ENCODE measurements at regions not wholly inside any gene's neighbourhood (a gene's known extent, or its start where the extent isn't known, plus 50 kb on each side); places are given as distances from the start of the nearest gene placed in this dataset.
A peak's percentile ranks its signal among the peaks of the same experiment; 100 is the strongest.

DNA sequence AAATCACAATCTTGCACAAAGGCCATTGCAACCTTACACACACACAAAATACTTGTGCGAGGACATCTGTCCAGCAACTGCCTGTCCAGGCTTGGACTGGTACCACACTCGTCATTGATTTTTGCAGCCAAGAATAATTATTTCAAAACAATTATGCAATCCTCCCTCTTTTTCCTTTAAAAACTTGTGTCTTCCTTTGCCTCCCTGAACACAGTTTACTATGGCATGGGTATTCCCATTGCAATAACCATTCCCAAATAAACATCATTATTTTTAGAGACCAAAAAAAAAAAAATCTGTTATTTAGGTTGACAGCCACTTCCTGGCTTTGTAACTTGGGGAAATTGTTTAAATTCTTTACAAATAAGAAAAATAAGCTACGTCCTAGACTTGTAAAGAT lies 54.0 kb downstream of the C11orf91 start:
- no peaks in the 10 kb centered on the region for H3K27me3 ChIP-seq
- TF ChIP-seq CTCF (IDR thresholded peaks at IDR 0.05) (no peak), POLR2A (IDR thresholded peaks at IDR 0.05) (no peak), EP300 (IDR thresholded peaks at IDR 0.05) (no peak), POLR2AphosphoS5 (IDR thresholded peaks at IDR 0.05) (no peak)
- DNase-seq (no peak), ATAC-seq (ENCODE audit: low FRiP score in 2 of 2) (no peak)
- 46 to 66% methylated on average over 3 of the region's 3 CpGs for WGBS, 2 donors
- no peaks in the 10 kb centered on the region for H3K4me1 ChIP-seq
- no peaks in the 10 kb centered on the region for H3K36me3 ChIP-seq
- H3K27ac ChIP-seq: no peak overlapping the region
- H3K9me3 ChIP-seq: no peaks in the 10 kb centered on the region
- H3K4me3 ChIP-seq: no peak overlapping the region

DNA sequence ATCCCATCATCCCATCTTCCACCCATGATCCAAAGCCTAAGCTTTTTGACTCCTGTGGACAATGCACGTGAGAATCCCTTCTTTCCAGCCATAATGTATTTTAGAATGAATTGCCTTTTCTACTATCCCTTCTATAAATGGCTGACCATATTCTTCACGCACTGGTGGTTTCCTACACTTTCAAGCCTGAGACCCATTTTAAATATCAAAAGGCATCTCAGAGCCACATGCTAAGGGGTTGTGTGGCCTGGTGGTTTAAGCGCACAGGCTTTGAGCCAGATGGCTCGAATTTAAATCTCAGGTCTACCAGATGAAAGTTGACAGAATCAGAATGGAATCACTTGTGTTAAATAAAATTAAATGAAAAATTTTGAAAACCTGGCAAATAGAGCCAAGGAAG lies 54.5 kb downstream of the C11orf91 start:
- WGBS, 2 donors: 88 to 92% methylated on average over 4 of the region's 4 CpGs
- no peak overlapping the region for H3K4me3 ChIP-seq
- no peak for TF ChIP-seq POLR2A (IDR thresholded peaks at IDR 0.05)
- TF ChIP-seq EP300 (IDR thresholded peaks at IDR 0.05): no peak
- no peak for TF ChIP-seq CTCF (IDR thresholded peaks at IDR 0.05)
- TF ChIP-seq POLR2AphosphoS5 (IDR thresholded peaks at IDR 0.05): no peak
- DNase-seq (no peak), ATAC-seq (ENCODE audit: low FRiP score in 2 of 2) (no peak)
- no peaks in the 10 kb centered on the region for H3K9me3 ChIP-seq
- no peaks in the 10 kb centered on the region for H3K36me3 ChIP-seq
- H3K27ac ChIP-seq: no peak overlapping the region
- no peaks in the 10 kb centered on the region for H3K27me3 ChIP-seq
- no peaks in the 10 kb centered on the region for H3K4me1 ChIP-seq

- H3K36me3 ChIP-seq: no peaks in the 10 kb centered on the region
- ATAC-seq (ENCODE audit: low FRiP score in 2 of 2): peak; percentile 38 to 50
- no peak overlapping the region for H3K4me3 ChIP-seq
- H3K4me1 ChIP-seq: no peaks in the 10 kb centered on the region
- H3K27me3 ChIP-seq: no peaks in the 10 kb centered on the region
- H3K27ac ChIP-seq: no peak overlapping the region
- peak in 1 of 2 donors; percentile 70 for DNase-seq
- no peak for TF ChIP-seq POLR2A (IDR thresholded peaks at IDR 0.05)
- no peak for TF ChIP-seq POLR2AphosphoS5 (IDR thresholded peaks at IDR 0.05)
- TF ChIP-seq CTCF (IDR thresholded peaks at IDR 0.05): no peak
- no peak for TF ChIP-seq EP300 (IDR thresholded peaks at IDR 0.05)
- H3K9me3 ChIP-seq: no peaks in the 10 kb centered on the region
- 92% methylated on average over 20 of the region's 20 CpGs; no CpG with 5 or more reads in 1 of the 2 donors for WGBS, 2 donors
Measured at GRCh38 chr11:33645686-33646085, 54.9 kb downstream of the C11orf91 start.

GRCh38 chr11:33643167-33643824 lies 57.3 kb downstream of the C11orf91 start:
- DNase-seq (no peak), ATAC-seq (ENCODE audit: low FRiP score in 2 of 2) (no peak)
- no peaks in the 10 kb centered on the region for H3K4me1 ChIP-seq
- H3K27me3 ChIP-seq: no peaks in the 10 kb centered on the region
- TF ChIP-seq EP300 (IDR thresholded peaks at IDR 0.05) (no peak), POLR2AphosphoS5 (IDR thresholded peaks at IDR 0.05) (no peak), POLR2A (IDR thresholded peaks at IDR 0.05) (no peak), CTCF (IDR thresholded peaks at IDR 0.05) (no peak)
- 79 to 92% methylated on average over 3 of the region's 3 CpGs for WGBS, 2 donors
- H3K4me3 ChIP-seq: no peak overlapping the region
- no peaks in the 10 kb centered on the region for H3K36me3 ChIP-seq
- peaks cover 0 to 2% (median 0%) of the 10 kb centered on the region in 4 donors for H3K9me3 ChIP-seq
- H3K27ac ChIP-seq: no peak overlapping the region
